Esophagus squamous epithelium (tissue), 5 donors: ENCODE measurements at regions not wholly inside any gene's neighbourhood (a gene's known extent, or its start where the extent isn't known, plus 50 kb on each side); places are given as distances from the start of the nearest gene placed in this dataset.

Source experiments
- DNase-seq: peaks from one replicate; lab custom pipeline; 2025; lab: John Stamatoyannopoulos, UW
- H3K27ac ChIP-seq, 4 donors: fragments of 200-600 bp; sonication (generic); one replicate each; pipeline ENCODE4 v1.5.1; 2016 to 2019; ENCODE audit warnings: mild to moderate bottlenecking in 1 of 4
- H3K27me3 ChIP-seq, 4 donors: fragments of 200-600 bp; sonication (generic); 1 replicate in 3 of 4; 2 replicates in 1 of 4; pipeline versions ENCODE4 v1.5.1 to v1.6.0; 2017 to 2021; ENCODE audit warnings: antibody characterized with exemption in 1 of 4
- H3K36me3 ChIP-seq, 3 donors: fragments of 200-600 bp; sonication (generic); one replicate each; pipeline ENCODE4 v1.5.1; 2016 to 2019
- H3K4me1 ChIP-seq, 3 donors: fragments of 200-600 bp; sonication (generic); one replicate each; pipeline ENCODE4 v1.5.1; 2017 to 2019
- H3K4me3 ChIP-seq, 4 donors: fragments of 200-600 bp; sonication (generic); 1 replicate in 3 of 4; 2 replicates in 1 of 4; pipeline ENCODE4 v1.5.1; 2016 to 2019; ENCODE audit warnings: mild to moderate bottlenecking in 2 of 4, moderate library complexity in 1 of 4
- H3K9me3 ChIP-seq, 3 donors: fragments of 200-600 bp; sonication (generic); one replicate each; pipeline ENCODE4 v1.5.1; 2016 to 2019
- POLR2A ChIP-seq, 4 donors: fragments of 450-650 bp; IDR thresholded peaks; one replicate each; pipeline ENCODE4 v1.6.1; 2017; ENCODE audit warnings: antibody characterized with exemption in 4 of 4, mild to moderate bottlenecking in 4 of 4, moderate library complexity in 3 of 4
- WGBS, 2 donors: methylation state at CpG; one replicate each; pipeline ENCODE4 v1.1.5; 2018; 5-methylcytosine and 5-hydroxymethylcytosine counted together
- intact Hi-C: fragments of 100-400 bp; cut with DNase I; formaldehyde crosslinking; loops from one replicate; pipeline ENCODE4 v1.15.0; 2022
- TF ChIP-seq, protein P1 (sequence below), 6 experiments: fragments of 450-650 bp in 4 of 6; fragments of 200-600 bp in 2 of 6; sonication (generic) in 2 of 6; IDR thresholded peaks; one replicate each; pipeline ENCODE4 v1.5.1; 2016 to 2019; ENCODE audit warnings: antibody characterized with exemption in 6 of 6, mild to moderate bottlenecking in 4 of 6, moderate library complexity in 4 of 6
- donor health status: DM: yes; HTN: yes; CAD: no.

DNA sequence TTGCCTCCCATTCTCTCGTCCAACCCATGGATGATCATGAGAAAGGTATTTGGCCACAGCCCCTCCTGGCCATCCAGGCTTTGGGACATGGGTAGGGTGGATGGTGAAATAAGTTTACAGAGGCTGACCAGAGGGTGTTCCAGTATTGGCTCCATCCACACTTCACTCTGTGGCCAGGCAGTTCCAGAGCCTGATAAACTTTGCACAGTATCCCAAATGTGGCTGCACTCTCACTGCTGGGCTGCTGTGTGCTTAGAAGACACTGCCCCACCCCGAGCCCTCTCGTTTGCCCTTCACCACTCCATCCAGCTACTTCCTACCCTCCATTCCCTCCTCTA lies 72.0 kb upstream of the ZMIZ1 start:
- no peak overlapping the region for H3K4me3 ChIP-seq
- peaks cover 0 to 17% (median 6%) of the 10 kb centered on the region in 3 donors for H3K4me1 ChIP-seq
- no peaks in the 10 kb centered on the region for H3K9me3 ChIP-seq
- intact Hi-C loops = no loop called here
- no peak for DNase-seq
- H3K27ac ChIP-seq = no peak overlapping the region
- H3K27me3 ChIP-seq = no peaks in the 10 kb centered on the region
- TF ChIP-seq POLR2A (IDR thresholded peaks at IDR 0.05) = no peak
- TF ChIP-seq, protein P1, sequence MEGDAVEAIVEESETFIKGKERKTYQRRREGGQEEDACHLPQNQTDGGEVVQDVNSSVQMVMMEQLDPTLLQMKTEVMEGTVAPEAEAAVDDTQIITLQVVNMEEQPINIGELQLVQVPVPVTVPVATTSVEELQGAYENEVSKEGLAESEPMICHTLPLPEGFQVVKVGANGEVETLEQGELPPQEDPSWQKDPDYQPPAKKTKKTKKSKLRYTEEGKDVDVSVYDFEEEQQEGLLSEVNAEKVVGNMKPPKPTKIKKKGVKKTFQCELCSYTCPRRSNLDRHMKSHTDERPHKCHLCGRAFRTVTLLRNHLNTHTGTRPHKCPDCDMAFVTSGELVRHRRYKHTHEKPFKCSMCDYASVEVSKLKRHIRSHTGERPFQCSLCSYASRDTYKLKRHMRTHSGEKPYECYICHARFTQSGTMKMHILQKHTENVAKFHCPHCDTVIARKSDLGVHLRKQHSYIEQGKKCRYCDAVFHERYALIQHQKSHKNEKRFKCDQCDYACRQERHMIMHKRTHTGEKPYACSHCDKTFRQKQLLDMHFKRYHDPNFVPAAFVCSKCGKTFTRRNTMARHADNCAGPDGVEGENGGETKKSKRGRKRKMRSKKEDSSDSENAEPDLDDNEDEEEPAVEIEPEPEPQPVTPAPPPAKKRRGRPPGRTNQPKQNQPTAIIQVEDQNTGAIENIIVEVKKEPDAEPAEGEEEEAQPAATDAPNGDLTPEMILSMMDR (IDR thresholded peaks at IDR 0.05) = no peak
- 74 to 83% methylated on average over 2 to 3 of the region's 3 CpGs for WGBS, 2 donors
- no peaks in the 10 kb centered on the region for H3K36me3 ChIP-seq

GRCh38 chr10:78997635-78998618 lies 70.8 kb upstream of the ZMIZ1 start:
- TF ChIP-seq POLR2A (IDR thresholded peaks at IDR 0.05) = no peak
- TF ChIP-seq, protein P1 (IDR thresholded peaks at IDR 0.05) = no peak
- no peaks in the 10 kb centered on the region for H3K9me3 ChIP-seq
- DNase-seq = no peak
- H3K27me3 ChIP-seq = no peaks in the 10 kb centered on the region
- H3K27ac ChIP-seq = peak overlapping the region in 1 of 4 donors; percentile 39
- WGBS, 2 donors = 44 to 64% methylated on average over 4 to 7 of the region's 10 CpGs
- H3K4me3 ChIP-seq = no peak overlapping the region
- peaks cover 0 to 29% (median 6%) of the 10 kb centered on the region in 3 donors for H3K4me1 ChIP-seq
- intact Hi-C loops = no loop called here
- H3K36me3 ChIP-seq = no peaks in the 10 kb centered on the region

- H3K36me3 ChIP-seq = no peaks in the 10 kb centered on the region
- 66 to 67% methylated on average over 3 to 7 of the region's 10 CpGs for WGBS, 2 donors
- no peak for TF ChIP-seq POLR2A (IDR thresholded peaks at IDR 0.05)
- TF ChIP-seq, protein P1 (IDR thresholded peaks at IDR 0.05) = peak in 1 of 6 experiments; percentile 18
- H3K4me1 ChIP-seq = peaks cover 4 to 56% (median 18%) of the 10 kb centered on the region in 3 donors
- H3K27ac ChIP-seq = peak overlapping the region in 2 of 4 donors; percentile 5 to 23
- no peaks in the 10 kb centered on the region for H3K27me3 ChIP-seq
- intact Hi-C loops = no loop called here
- no peaks in the 10 kb centered on the region for H3K9me3 ChIP-seq
- no peak overlapping the region for H3K4me3 ChIP-seq
- no peak for DNase-seq
Measured at GRCh38 chr10:79001082-79001885, 67.5 kb upstream of the ZMIZ1 start.

DNA sequence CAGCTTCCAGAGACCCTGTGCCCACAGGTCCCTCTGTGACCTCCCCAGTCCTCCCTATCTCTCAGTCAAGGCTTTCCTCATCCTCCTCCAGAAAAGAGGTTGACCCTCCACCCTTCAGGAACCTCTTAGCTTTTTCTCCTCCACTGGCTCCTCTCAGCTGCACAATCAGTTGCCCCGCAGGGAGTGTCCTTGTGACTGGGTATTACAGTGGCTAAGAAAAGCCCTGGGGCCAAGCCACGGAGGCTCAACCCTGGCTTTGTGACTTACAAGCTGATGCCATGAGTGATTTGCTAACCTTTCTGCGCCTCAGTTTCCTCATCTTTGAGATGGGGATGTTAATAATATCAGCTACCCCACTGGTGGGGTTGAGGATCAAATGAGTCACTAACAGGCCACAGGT lies 66.4 kb upstream of the ZMIZ1 start:
- H3K36me3 ChIP-seq = no peaks in the 10 kb centered on the region
- DNase-seq = no peak
- no peaks in the 10 kb centered on the region for H3K9me3 ChIP-seq
- 63 to 77% methylated on average over 2 to 3 of the region's 3 CpGs for WGBS, 2 donors
- H3K27ac ChIP-seq = peak overlapping the region in 2 of 4 donors; percentile 78 to 88
- TF ChIP-seq, protein P1 (IDR thresholded peaks at IDR 0.05) = no peak
- no peak for TF ChIP-seq POLR2A (IDR thresholded peaks at IDR 0.05)
- intact Hi-C loops = no loop called here
- H3K27me3 ChIP-seq = no peaks in the 10 kb centered on the region
- H3K4me3 ChIP-seq = no peak overlapping the region
- peaks cover 4 to 57% (median 18%) of the 10 kb centered on the region in 3 donors for H3K4me1 ChIP-seq
